Esophagus muscularis mucosa (tissue), 4 donors: ENCODE measurements at regions not wholly inside any gene's neighbourhood (a gene's known extent, or its start where the extent isn't known, plus 50 kb on each side); places are given as distances from the start of the nearest gene placed in this dataset.
"Not testable (repeated sequence)": the region's sequence is repeated elsewhere in the genome, so short reads cannot be mapped to it uniquely, and the experiment has no call there.

Source experiments
- CTCF ChIP-seq, 3 experiments: fragments of 200-600 bp in 2 of 3; fragments of 450-650 bp in 1 of 3; sonication (generic) in 2 of 3; IDR thresholded peaks; one replicate each; pipeline ENCODE4 v1.5.1; 2017 to 2019; ENCODE audit warnings: antibody characterized with exemption in 3 of 3, mild to moderate bottlenecking in 2 of 3, moderate library complexity in 1 of 3
- EP300 ChIP-seq: sonication (generic); formaldehyde crosslinking; IDR thresholded peaks from one replicate; pipeline ENCODE4 v1.6.1; 2017; ENCODE audit warnings: antibody characterized with exemption
- POLR2A ChIP-seq: fragments of 450-650 bp; IDR thresholded peaks from one replicate; pipeline ENCODE4 v1.6.1; 2017; ENCODE audit warnings: antibody characterized with exemption, moderate library complexity, mild to moderate bottlenecking, low read depth

GRCh38 chrX:54647607-54648006 is 117.6 kb downstream of the GNL3L start:
- TF ChIP-seq CTCF (IDR thresholded peaks at IDR 0.05); POLR2A; EP300: not testable (repeated sequence)
